ENCODE measurements at regions not wholly inside any gene's neighbourhood (a gene's known extent, or its start where the extent isn't known, plus 50 kb on each side); places are given as distances from the start of the nearest gene placed in this dataset.

DNA sequence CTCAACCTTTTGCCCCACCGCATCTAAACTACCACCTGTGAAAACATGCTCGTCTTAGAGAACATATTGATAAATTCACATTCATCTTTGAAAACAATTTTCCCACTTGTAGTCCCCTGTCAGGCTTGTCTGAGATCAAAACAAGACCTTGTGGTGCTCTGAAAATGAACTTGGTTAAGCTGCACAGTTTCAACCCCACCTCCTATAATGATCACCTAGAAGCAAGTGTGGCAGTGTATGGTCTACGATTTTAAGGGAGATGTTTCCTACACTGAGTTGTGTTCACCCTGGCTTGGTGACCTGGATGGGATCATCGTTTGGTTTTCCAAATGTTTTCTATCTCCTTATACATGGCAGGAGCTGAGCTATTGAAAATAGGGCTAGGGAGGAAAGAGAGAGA lies 539.4 kb downstream of the DOK5 start:
- TF ChIP-seq, protein P1, sequence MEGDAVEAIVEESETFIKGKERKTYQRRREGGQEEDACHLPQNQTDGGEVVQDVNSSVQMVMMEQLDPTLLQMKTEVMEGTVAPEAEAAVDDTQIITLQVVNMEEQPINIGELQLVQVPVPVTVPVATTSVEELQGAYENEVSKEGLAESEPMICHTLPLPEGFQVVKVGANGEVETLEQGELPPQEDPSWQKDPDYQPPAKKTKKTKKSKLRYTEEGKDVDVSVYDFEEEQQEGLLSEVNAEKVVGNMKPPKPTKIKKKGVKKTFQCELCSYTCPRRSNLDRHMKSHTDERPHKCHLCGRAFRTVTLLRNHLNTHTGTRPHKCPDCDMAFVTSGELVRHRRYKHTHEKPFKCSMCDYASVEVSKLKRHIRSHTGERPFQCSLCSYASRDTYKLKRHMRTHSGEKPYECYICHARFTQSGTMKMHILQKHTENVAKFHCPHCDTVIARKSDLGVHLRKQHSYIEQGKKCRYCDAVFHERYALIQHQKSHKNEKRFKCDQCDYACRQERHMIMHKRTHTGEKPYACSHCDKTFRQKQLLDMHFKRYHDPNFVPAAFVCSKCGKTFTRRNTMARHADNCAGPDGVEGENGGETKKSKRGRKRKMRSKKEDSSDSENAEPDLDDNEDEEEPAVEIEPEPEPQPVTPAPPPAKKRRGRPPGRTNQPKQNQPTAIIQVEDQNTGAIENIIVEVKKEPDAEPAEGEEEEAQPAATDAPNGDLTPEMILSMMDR (conservative IDR thresholded peaks at IDR 0.05) = no peak

More for the DNA sequence above, 539.4 kb downstream of the DOK5 start:
- Histone ChIP-seq H3K4me2 (ENCODE audit: insufficient read depth, insufficient read length, low read length) (no peak overlapping the region), H3K4me1 (ENCODE audit: insufficient read depth, low read length) (no peaks in the 10 kb centered on the region), H4K20me1 (ENCODE audit: control insufficient read depth, insufficient read depth, insufficient read length) (no peaks in the 10 kb centered on the region), H2BK120ac (ENCODE audit: low read depth, low read length, poor library complexity, severe bottlenecking) (no peak overlapping the region), H2AK5ac (ENCODE audit: insufficient read length, low read length) (no peak overlapping the region), H3T11ph (ENCODE audit: low read length) (no peak overlapping the region), H3K9me3 (ENCODE audit: control insufficient read depth, low read depth, low read length) (no peaks in the 10 kb centered on the region), H3K23ac (ENCODE audit: insufficient read length, low read depth, low read length) (no peak overlapping the region), H2BK15ac (ENCODE audit: low read depth, low read length) (no peak overlapping the region), H3K18ac (ENCODE audit: insufficient read length, low read depth, low read length) (no peak overlapping the region), H3K56ac (ENCODE audit: insufficient read length, low read depth, low read length) (no peak overlapping the region), H4K8ac (replicated peaks; ENCODE audit: insufficient read length, low read depth, low read length) (no peak overlapping the region), H3K79me1 (ENCODE audit: insufficient read depth, low read depth, low read length, poor library complexity, severe bottlenecking) (no peaks in the 10 kb centered on the region), H2AFZ (ENCODE audit: low read length) (no peak overlapping the region), H2BK5ac (ENCODE audit: insufficient read length, low read length) (no peak overlapping the region), H2BK20ac (ENCODE audit: low read depth, low read length, poor library complexity, severe bottlenecking) (no peak overlapping the region), H3K27ac (ENCODE audit: insufficient read length, low read depth, low read length) (no peak overlapping the region), H4K91ac (ENCODE audit: insufficient read length, low read depth, low read length) (no peak overlapping the region), H3K4ac (ENCODE audit: low read depth, low read length) (no peak overlapping the region), H3K9ac (ENCODE audit: extremely low read depth, insufficient read length, low read length) (no peak overlapping the region), H3K79me2 (ENCODE audit: insufficient read depth, low read length) (no peaks in the 10 kb centered on the region), H3K14ac (ENCODE audit: insufficient read depth, low read length) (no peak overlapping the region), H2BK12ac (ENCODE audit: insufficient read length, low read depth, low read length) (no peak overlapping the region), H3K27me3 (ENCODE audit: insufficient read depth, low read length) (no peaks in the 10 kb centered on the region), H4K5ac (ENCODE audit: insufficient read length, low read depth, low read length) (no peak overlapping the region), H3K23me2 (ENCODE audit: insufficient read length, low read depth, low read length, poor library complexity, severe bottlenecking) (no peaks in the 10 kb centered on the region)
- Mint-ChIP-seq H3K4me1 (no peaks in the 10 kb centered on the region), H3K9me3 (no peaks in the 10 kb centered on the region), H3K27me3 (ENCODE audit: low read depth) (no peaks in the 10 kb centered on the region), H3K27ac (no peak overlapping the region; a peak in 1 of 7 replicates), H3K36me3 (ENCODE audit: insufficient read depth in 1 of 3, low read depth in 3 of 3) (no peaks in the 10 kb centered on the region), H3K4me3 (no peak overlapping the region)
- DNase-seq = no peak
- WGBS (ENCODE audit: extremely low coverage, insufficient read length, low lambda C conversion rate) = no CpG with 5 or more reads among the region's 4 CpGs

All from H9 (cell line).